GM12874 (cell line): ENCODE measurements at regions not wholly inside any gene's neighbourhood (a gene's known extent, or its start where the extent isn't known, plus 50 kb on each side); places are given as distances from the start of the nearest gene placed in this dataset.

Experiments used
- TF ChIP-seq, protein P1 (sequence below): IDR thresholded peaks from 2 replicates; pipeline ENCODE4 v1.5.1; 2011; ENCODE audit warnings: low read depth, mild to moderate bottlenecking, control low read depth, low read length, moderate library complexity; ENCODE audit not compliant: insufficient read depth

DNA sequence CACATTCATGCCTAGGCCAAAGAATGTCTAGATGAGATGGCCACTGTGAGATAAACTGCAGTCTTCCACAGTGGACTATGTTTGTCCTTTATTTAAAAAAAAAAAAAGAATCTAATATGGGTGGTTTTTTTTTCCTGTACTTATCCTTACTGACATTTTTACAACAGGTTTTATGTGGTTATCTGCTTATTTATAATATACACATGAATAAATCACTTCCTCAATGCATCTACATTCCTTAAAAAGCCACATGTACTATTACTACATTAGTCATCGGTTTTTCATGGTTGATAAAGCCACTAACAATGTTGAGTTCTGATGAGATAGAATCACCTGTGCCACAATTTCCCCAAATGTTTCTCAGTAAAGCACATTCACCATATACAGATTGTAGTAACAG is 341.3 kb upstream of the THBS1 start:
- TF ChIP-seq, protein P1, sequence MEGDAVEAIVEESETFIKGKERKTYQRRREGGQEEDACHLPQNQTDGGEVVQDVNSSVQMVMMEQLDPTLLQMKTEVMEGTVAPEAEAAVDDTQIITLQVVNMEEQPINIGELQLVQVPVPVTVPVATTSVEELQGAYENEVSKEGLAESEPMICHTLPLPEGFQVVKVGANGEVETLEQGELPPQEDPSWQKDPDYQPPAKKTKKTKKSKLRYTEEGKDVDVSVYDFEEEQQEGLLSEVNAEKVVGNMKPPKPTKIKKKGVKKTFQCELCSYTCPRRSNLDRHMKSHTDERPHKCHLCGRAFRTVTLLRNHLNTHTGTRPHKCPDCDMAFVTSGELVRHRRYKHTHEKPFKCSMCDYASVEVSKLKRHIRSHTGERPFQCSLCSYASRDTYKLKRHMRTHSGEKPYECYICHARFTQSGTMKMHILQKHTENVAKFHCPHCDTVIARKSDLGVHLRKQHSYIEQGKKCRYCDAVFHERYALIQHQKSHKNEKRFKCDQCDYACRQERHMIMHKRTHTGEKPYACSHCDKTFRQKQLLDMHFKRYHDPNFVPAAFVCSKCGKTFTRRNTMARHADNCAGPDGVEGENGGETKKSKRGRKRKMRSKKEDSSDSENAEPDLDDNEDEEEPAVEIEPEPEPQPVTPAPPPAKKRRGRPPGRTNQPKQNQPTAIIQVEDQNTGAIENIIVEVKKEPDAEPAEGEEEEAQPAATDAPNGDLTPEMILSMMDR = no peak

GRCh38 chr15:39242345-39242744 is 338.5 kb upstream of the THBS1 start:
- TF ChIP-seq, protein P1 = no peak

GRCh38 chr15:39243396-39243795 is 337.5 kb upstream of the THBS1 start:
- TF ChIP-seq, protein P1 = no peak

DNA sequence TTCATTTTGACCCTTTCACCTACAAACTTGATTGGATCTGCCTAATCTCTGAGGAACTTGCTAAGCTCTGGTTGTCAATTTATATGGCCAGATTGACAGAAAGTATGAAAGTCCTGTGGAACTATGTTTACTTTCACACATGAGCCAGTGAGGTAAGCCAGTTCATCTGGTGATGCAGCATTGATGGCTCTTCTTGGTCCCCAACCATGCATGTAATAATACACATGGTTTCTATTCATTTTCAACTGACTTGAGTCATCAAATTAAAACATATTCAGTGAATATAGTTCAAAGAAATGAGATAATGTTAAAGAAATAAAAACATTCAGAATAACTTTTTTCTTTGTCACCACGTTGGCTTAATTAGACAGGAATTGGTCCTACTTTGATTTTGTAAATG is 336.1 kb upstream of the THBS1 start:
- TF ChIP-seq, protein P1 = no peak

GRCh38 chr15:39246523-39246922 is 334.4 kb upstream of the THBS1 start:
- TF ChIP-seq, protein P1 = no peak

- TF ChIP-seq, protein P1 = no peak
Measured at GRCh38 chr15:39247574-39247973, 333.3 kb upstream of the THBS1 start.

GRCh38 chr15:39248204-39248603 is 332.7 kb upstream of the THBS1 start:
- TF ChIP-seq, protein P1 = no peak

- TF ChIP-seq, protein P1 = no peak
Measured at GRCh38 chr15:39250001-39250400, 330.9 kb upstream of the THBS1 start.
